CD4-positive, alpha-beta T cell (primary cell): ENCODE measurements at regions not wholly inside any gene's neighbourhood (a gene's known extent, or its start where the extent isn't known, plus 50 kb on each side); places are given as distances from the start of the nearest gene placed in this dataset.

Source experiments
- ATAC-seq: fragments of 200-7000 bp; cut with Tn5 transposase; one replicate; pipeline ENCODE4 v1.10.0; 2022; ENCODE audit warnings: mild to moderate bottlenecking; ENCODE audit not compliant: poor library complexity
- CTCF ChIA-PET: fragments of 350-600 bp; sonication (Branson Sonifier 250); formaldehyde crosslinking; loops from one replicate; lab custom pipeline; 2021; ENCODE audit warnings: antibody characterized with exemption, inconsistent platforms; lab: Charles Lee
- POLR2A ChIA-PET: fragments of 350-600 bp; sonication (Branson Sonifier 250); formaldehyde crosslinking; loops from one replicate; lab custom pipeline; 2021; ENCODE audit warnings: antibody characterized with exemption, inconsistent platforms; lab: Charles Lee
- DNase-seq, 14 experiments: peaks; one replicate each; pipeline ENCODE4 v3.0.0-alpha.2; 2013 to 2020; ENCODE audit warnings: mixed read lengths in 2 of 14
- H3K27ac ChIP-seq, 2 donors: one replicate each; pipeline versions ENCODE4 v1.5.1 to v1.7.0; 2013; ENCODE audit warnings: low read length in 2 of 2, low read depth in 1 of 2, mild to moderate bottlenecking in 1 of 2
- H3K27me3 ChIP-seq, 2 experiments: 1 replicate in 1 of 2; 2 replicates in 1 of 2; pipeline versions ENCODE4 v1.6.1 to v1.7.0; 2013; ENCODE audit warnings: low read length in 2 of 2, control low read depth in 1 of 2, mild to moderate bottlenecking in 1 of 2, moderate library complexity in 1 of 2; ENCODE audit not compliant: insufficient read depth in 2 of 2, control insufficient read depth in 1 of 2
- H3K36me3 ChIP-seq: one replicate; pipeline ENCODE4 v1.6.1; 2013; ENCODE audit warnings: low read length, control low read depth; ENCODE audit not compliant: insufficient read depth
- H3K4me1 ChIP-seq: one replicate; pipeline ENCODE4 v1.6.1; 2013; ENCODE audit warnings: low read length, control low read depth; ENCODE audit not compliant: insufficient read depth
- H3K4me3 ChIP-seq: one replicate; pipeline ENCODE4 v1.5.1; 2013; ENCODE audit warnings: mild to moderate bottlenecking, low read length, moderate library complexity
- H3K9me3 ChIP-seq, 2 experiments: 1 replicate in 1 of 2; 2 replicates in 1 of 2; pipeline versions ENCODE4 v1.6.1 to v1.7.0; 2013; ENCODE audit warnings: low read length in 2 of 2, mild to moderate bottlenecking in 2 of 2, control low read depth in 1 of 2, moderate library complexity in 1 of 2; ENCODE audit not compliant: control insufficient read depth in 1 of 2, insufficient read depth in 1 of 2
- H3K27ac Mint-ChIP-seq: one replicate; pipeline ENCODE4 v1.8.0; 2020; ENCODE audit warnings: mixed read lengths
- H3K27me3 Mint-ChIP-seq: one replicate; pipeline ENCODE4 v1.8.0; 2021; ENCODE audit warnings: mixed read lengths
- H3K36me3 Mint-ChIP-seq: one replicate; pipeline ENCODE4 v1.8.0; 2021; ENCODE audit warnings: low read depth, mixed read lengths
- H3K4me1 Mint-ChIP-seq: one replicate; pipeline ENCODE4 v1.8.0; 2021; ENCODE audit warnings: low read depth, mixed read lengths
- H3K4me3 Mint-ChIP-seq: one replicate; pipeline ENCODE4 v1.8.0; 2020; ENCODE audit warnings: mild to moderate bottlenecking, mixed read lengths
- H3K9me3 Mint-ChIP-seq: one replicate; pipeline ENCODE4 v1.8.0; 2020; ENCODE audit warnings: mixed read lengths
- CTCF ChIP-seq: fragments of 200-600 bp; IDR thresholded peaks from one replicate; pipeline ENCODE4 v1.8.0; 2022; ENCODE audit warnings: antibody characterized with exemption, mild to moderate bottlenecking
- intact Hi-C, 2 experiments: fragments of 100-400 bp; cut with DNase I in 1 of 2; cut with micrococcal nuclease in 1 of 2; formaldehyde crosslinking; loops; one replicate each; pipeline versions ENCODE4 v1.15.1 to v1.9.0; 2023 to 2025; cut with DNase I, micrococcal nuclease

- Histone ChIP-seq H3K9me3 (no peaks in the 10 kb centered on the region), H3K4me1 (no peaks in the 10 kb centered on the region), H3K27ac (no peak overlapping the region), H3K27me3 (no peaks in the 10 kb centered on the region), H3K36me3 (no peaks in the 10 kb centered on the region), H3K4me3 (no peak overlapping the region)
- ATAC-seq (no peak), DNase-seq (no peak)
- H3K27ac Mint-ChIP-seq, result no peak overlapping the region
- POLR2A ChIA-PET, result no interaction called here
- intact Hi-C loops, result no loop called here
- no peaks in the 10 kb centered on the region for H3K27me3 Mint-ChIP-seq
- no peaks in the 10 kb centered on the region for H3K36me3 Mint-ChIP-seq
- H3K4me3 Mint-ChIP-seq, result no peak overlapping the region
- CTCF ChIA-PET, result no interaction called here
- no peaks in the 10 kb centered on the region for H3K9me3 Mint-ChIP-seq
- TF ChIP-seq CTCF, result no peak
- no peaks in the 10 kb centered on the region for H3K4me1 Mint-ChIP-seq
Measured at GRCh38 chr2:126239320-126239955, 416.5 kb upstream of the GYPC start.

DNA sequence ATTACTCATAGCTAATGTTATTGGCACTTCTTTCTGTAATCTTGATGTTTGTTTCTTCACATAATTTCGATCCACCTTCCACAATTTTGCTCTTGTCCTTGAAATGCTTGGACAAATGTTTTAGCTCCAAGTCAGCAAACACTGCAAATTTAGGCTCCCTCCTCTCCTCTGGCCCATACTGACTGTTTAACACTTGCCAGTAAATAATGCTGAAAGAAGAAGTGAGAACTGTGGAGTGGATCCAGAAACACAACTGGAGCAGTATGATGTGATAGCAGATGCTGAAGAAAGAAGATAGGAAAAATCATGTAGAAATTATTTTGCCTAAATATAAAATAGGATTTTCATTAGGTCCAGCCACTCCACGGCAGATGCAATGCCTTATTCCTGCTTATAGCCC, 415.0 kb upstream of the GYPC start:
- H3K27me3 Mint-ChIP-seq, result no peaks in the 10 kb centered on the region
- H3K27ac ChIP-seq, result no peak overlapping the region
- H3K4me3 ChIP-seq, result no peak overlapping the region
- ChIA-PET POLR2A (no interaction called here), CTCF (no interaction called here)
- H3K4me1 Mint-ChIP-seq, result no peaks in the 10 kb centered on the region
- no peaks in the 10 kb centered on the region for H3K4me1 ChIP-seq
- H3K36me3 Mint-ChIP-seq, result no peaks in the 10 kb centered on the region
- TF ChIP-seq CTCF, result no peak
- H3K4me3 Mint-ChIP-seq, result no peak overlapping the region
- ATAC-seq (no peak), DNase-seq (no peak)
- H3K9me3 ChIP-seq, result no peaks in the 10 kb centered on the region
- no peak overlapping the region for H3K27ac Mint-ChIP-seq
- no peaks in the 10 kb centered on the region for H3K27me3 ChIP-seq
- no peaks in the 10 kb centered on the region for H3K9me3 Mint-ChIP-seq
- intact Hi-C loops, result no loop called here
- H3K36me3 ChIP-seq, result no peaks in the 10 kb centered on the region

- Histone ChIP-seq H3K27ac (no peak overlapping the region), H3K4me1 (no peaks in the 10 kb centered on the region), H3K9me3 (no peaks in the 10 kb centered on the region), H3K27me3 (no peaks in the 10 kb centered on the region), H3K36me3 (no peaks in the 10 kb centered on the region), H3K4me3 (no peak overlapping the region)
- Mint-ChIP-seq H3K4me3 (no peak overlapping the region), H3K4me1 (no peaks in the 10 kb centered on the region), H3K27ac (no peak overlapping the region), H3K9me3 (no peaks in the 10 kb centered on the region), H3K36me3 (no peaks in the 10 kb centered on the region), H3K27me3 (no peaks in the 10 kb centered on the region)
- intact Hi-C loops, result no loop called here
- no peak for TF ChIP-seq CTCF
- ChIA-PET POLR2A (no interaction called here), CTCF (no interaction called here)
- ATAC-seq (no peak), DNase-seq (no peak)
Measured at GRCh38 chr2:126241411-126241810, 414.5 kb upstream of the GYPC start.
